CD14-positive monocyte (primary cell): ENCODE measurements at regions not wholly inside any gene's neighbourhood (a gene's known extent, or its start where the extent isn't known, plus 50 kb on each side); places are given as distances from the start of the nearest gene placed in this dataset.

Experiments used
- DNase-seq, 3 donors: peaks; one replicate each; pipeline ENCODE4 v3.0.0-alpha.2; 2011 to 2022
- H2AFZ ChIP-seq: 2 replicates; pipeline ENCODE4 v1.6.0; 2012; ENCODE audit warnings: mild to moderate bottlenecking, low read depth, low read length, inconsistent platforms; ENCODE audit not compliant: insufficient read depth, poor library complexity, severe bottlenecking
- H3K27ac ChIP-seq, 2 donors: 1 replicate in 1 of 2; 2 replicates in 1 of 2; pipeline ENCODE4 v1.5.1; 2012 to 2013; ENCODE audit warnings: low read length in 2 of 2, control low read depth in 1 of 2, inconsistent platforms in 1 of 2, low read depth in 1 of 2, mild to moderate bottlenecking in 1 of 2
- H3K27me3 ChIP-seq, 2 donors: one replicate each; pipeline versions ENCODE4 v1.6.0 to v1.6.1; 2011 to 2013; ENCODE audit warnings: low read length in 2 of 2; ENCODE audit not compliant: control insufficient read depth in 2 of 2, insufficient read depth in 2 of 2
- H3K36me3 ChIP-seq, 2 donors: replicated peaks in 1 of 2; 1 replicate in 1 of 2; 2 replicates in 1 of 2; pipeline versions ENCODE4 v1.5.1 to v1.6.1; 2012 to 2013; ENCODE audit warnings: low read length in 2 of 2, control low read depth in 1 of 2, inconsistent platforms in 1 of 2, mild to moderate bottlenecking in 1 of 2; ENCODE audit not compliant: insufficient read depth in 2 of 2, control insufficient read depth in 1 of 2
- H3K4me1 ChIP-seq, 2 donors: 1 replicate in 1 of 2; 2 replicates in 1 of 2; pipeline versions ENCODE4 v1.5.1 to v1.6.1; 2012 to 2013; ENCODE audit warnings: low read length in 2 of 2, control low read depth in 1 of 2, inconsistent platforms in 1 of 2, mild to moderate bottlenecking in 1 of 2, moderate library complexity in 1 of 2; ENCODE audit not compliant: insufficient read depth in 2 of 2, control insufficient read depth in 1 of 2
- H3K4me2 ChIP-seq: replicated peaks from 2 replicates; pipeline ENCODE3; 2012; ENCODE audit warnings: low read length, moderate library complexity, mild to moderate bottlenecking; ENCODE audit not compliant: poor library complexity, severe bottlenecking; ENCODE audit errors: extremely low read depth
- H3K4me3 ChIP-seq, 3 experiments: fragments of 200-600 bp in 1 of 3; sonication (generic) in 1 of 3; replicated peaks in 1 of 3; 1 replicate in 2 of 3; 2 replicates in 1 of 3; pipeline ENCODE4 v1.5.1; 2011 to 2013; ENCODE audit warnings: low read length in 3 of 3, mild to moderate bottlenecking in 3 of 3, control low read depth in 2 of 3, low read depth in 2 of 3, inconsistent platforms in 1 of 3, moderate library complexity in 1 of 3
- H3K79me2 ChIP-seq: 2 replicates; pipeline ENCODE4 v1.6.0; 2012; ENCODE audit warnings: mild to moderate bottlenecking, control low read depth, inconsistent platforms, low read length, moderate library complexity; ENCODE audit not compliant: insufficient read depth
- H3K9ac ChIP-seq: 2 replicates; pipeline ENCODE4 v1.6.0; 2017; ENCODE audit warnings: low read length, mild to moderate bottlenecking; ENCODE audit not compliant: insufficient read depth, poor library complexity, severe bottlenecking
- H3K9me3 ChIP-seq, 2 donors: replicated peaks in 1 of 2; 1 replicate in 1 of 2; 2 replicates in 1 of 2; pipeline versions ENCODE4 v1.5.1 to v1.6.1; 2012 to 2013; ENCODE audit warnings: low read length in 2 of 2, control low read depth in 1 of 2; ENCODE audit not compliant: control insufficient read depth in 1 of 2, insufficient read depth in 1 of 2
- H4K20me1 ChIP-seq: 2 replicates; pipeline ENCODE4 v1.6.0; 2012; ENCODE audit warnings: mild to moderate bottlenecking, low read length, control low read depth, moderate library complexity; ENCODE audit not compliant: insufficient read depth
- H3K27ac Mint-ChIP-seq, 7 donors: one replicate each; pipeline ENCODE4 v1.8.0; 2020; ENCODE audit warnings: mild to moderate bottlenecking in 7 of 7, mixed read lengths in 7 of 7, moderate library complexity in 6 of 7, inconsistent platforms in 2 of 7
- H3K27me3 Mint-ChIP-seq, 3 donors: one replicate each; pipeline ENCODE4 v1.8.0; 2021 to 2022; ENCODE audit warnings: low read depth in 3 of 3, mild to moderate bottlenecking in 3 of 3, mixed read lengths in 3 of 3, moderate library complexity in 3 of 3, inconsistent platforms in 1 of 3
- H3K36me3 Mint-ChIP-seq, 2 donors: one replicate each; pipeline ENCODE4 v1.8.0; 2020; ENCODE audit warnings: mixed read lengths in 2 of 2, inconsistent platforms in 1 of 2, mild to moderate bottlenecking in 1 of 2
- H3K4me1 Mint-ChIP-seq: one replicate; pipeline ENCODE4 v1.8.0; 2020; ENCODE audit warnings: mild to moderate bottlenecking, mixed read lengths
- H3K4me3 Mint-ChIP-seq, 2 donors: one replicate each; pipeline ENCODE4 v1.8.0; 2020; ENCODE audit warnings: mild to moderate bottlenecking in 2 of 2, mixed read lengths in 2 of 2, moderate library complexity in 1 of 2
- H3K9me3 Mint-ChIP-seq, 7 donors: one replicate each; pipeline ENCODE4 v1.8.0; 2020 to 2022; ENCODE audit warnings: mixed read lengths in 7 of 7, mild to moderate bottlenecking in 6 of 7, moderate library complexity in 6 of 7, inconsistent platforms in 2 of 7
- WGBS: methylation state at CpG from one replicate; pipeline ENCODE4 v1.1.5; 2013; ENCODE audit warnings: missing lambda C conversion rate; ENCODE audit not compliant: insufficient coverage; 5-methylcytosine and 5-hydroxymethylcytosine counted together
- intact Hi-C, 2 donors: fragments of 100-400 bp; cut with micrococcal nuclease; formaldehyde crosslinking; loops; one replicate each; pipeline versions ENCODE4 v1.15.0 to v1.15.1; 2023
- TF ChIP-seq, protein P1 (sequence below): fragments of 200-600 bp; IDR thresholded peaks from one replicate; pipeline ENCODE4 v1.8.0; 2022; ENCODE audit warnings: antibody characterized with exemption, mild to moderate bottlenecking

GRCh38 chr4:16391196-16391595, 164.9 kb upstream of the TAPT1 start:
- Histone ChIP-seq H3K27me3 (no peaks in the 10 kb centered on the region), H3K27ac (no peak overlapping the region), H3K4me2 (no peak overlapping the region), H3K36me3 (no peaks in the 10 kb centered on the region), H3K9ac (no peak overlapping the region), H4K20me1 (no peaks in the 10 kb centered on the region), H3K4me1 (no peaks in the 10 kb centered on the region), H2AFZ (no peak overlapping the region), H3K79me2 (no peaks in the 10 kb centered on the region), H3K9me3 (no peaks in the 10 kb centered on the region), H3K4me3 (no peak overlapping the region)
- Mint-ChIP-seq H3K4me3 (no peak overlapping the region), H3K36me3 (no peaks in the 10 kb centered on the region), H3K9me3 (peaks cover 0 to 15% (median 6%) of the 10 kb centered on the region in 7 donors), H3K27me3 (peaks cover 0 to 2% (median 2%) of the 10 kb centered on the region in 3 donors), H3K27ac (no peak overlapping the region), H3K4me1 (no peaks in the 10 kb centered on the region)
- intact Hi-C loops: no loop called here
- DNase-seq: no peak
- WGBS: 82% methylated on average over 3 of the region's 3 CpGs
- TF ChIP-seq, protein P1, sequence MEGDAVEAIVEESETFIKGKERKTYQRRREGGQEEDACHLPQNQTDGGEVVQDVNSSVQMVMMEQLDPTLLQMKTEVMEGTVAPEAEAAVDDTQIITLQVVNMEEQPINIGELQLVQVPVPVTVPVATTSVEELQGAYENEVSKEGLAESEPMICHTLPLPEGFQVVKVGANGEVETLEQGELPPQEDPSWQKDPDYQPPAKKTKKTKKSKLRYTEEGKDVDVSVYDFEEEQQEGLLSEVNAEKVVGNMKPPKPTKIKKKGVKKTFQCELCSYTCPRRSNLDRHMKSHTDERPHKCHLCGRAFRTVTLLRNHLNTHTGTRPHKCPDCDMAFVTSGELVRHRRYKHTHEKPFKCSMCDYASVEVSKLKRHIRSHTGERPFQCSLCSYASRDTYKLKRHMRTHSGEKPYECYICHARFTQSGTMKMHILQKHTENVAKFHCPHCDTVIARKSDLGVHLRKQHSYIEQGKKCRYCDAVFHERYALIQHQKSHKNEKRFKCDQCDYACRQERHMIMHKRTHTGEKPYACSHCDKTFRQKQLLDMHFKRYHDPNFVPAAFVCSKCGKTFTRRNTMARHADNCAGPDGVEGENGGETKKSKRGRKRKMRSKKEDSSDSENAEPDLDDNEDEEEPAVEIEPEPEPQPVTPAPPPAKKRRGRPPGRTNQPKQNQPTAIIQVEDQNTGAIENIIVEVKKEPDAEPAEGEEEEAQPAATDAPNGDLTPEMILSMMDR: no peak

DNA sequence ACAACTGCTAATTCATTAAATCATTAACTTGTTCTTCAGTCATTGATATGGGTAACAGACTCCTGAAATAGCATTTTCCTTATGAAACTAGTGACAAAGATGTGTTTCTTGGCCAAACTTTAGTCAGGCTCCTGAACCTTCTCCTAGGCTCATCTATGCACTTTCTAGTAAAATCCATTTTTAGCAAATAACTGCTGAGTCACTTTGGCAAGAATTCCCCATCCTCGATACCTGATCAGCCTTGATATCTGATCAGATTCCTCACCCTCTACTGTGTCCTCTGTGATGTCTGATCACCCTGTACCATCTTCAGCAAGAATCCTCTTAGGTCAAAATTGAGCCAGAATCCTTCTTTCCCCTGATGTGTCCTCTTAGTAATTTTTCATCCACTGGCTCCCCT, 161.2 kb upstream of the TAPT1 start:
- 100% methylated on average over 1 of the region's 1 CpG for WGBS
- H3K9me3 Mint-ChIP-seq: peaks cover 0 to 6% (median 3%) of the 10 kb centered on the region in 7 donors

More for the DNA sequence above, 161.2 kb upstream of the TAPT1 start:
- no peak for DNase-seq
- Histone ChIP-seq H3K79me2 (no peaks in the 10 kb centered on the region), H3K4me1 (no peaks in the 10 kb centered on the region), H2AFZ (no peak overlapping the region), H3K27me3 (no peaks in the 10 kb centered on the region), H3K9ac (no peak overlapping the region), H3K9me3 (no peaks in the 10 kb centered on the region), H3K27ac (no peak overlapping the region), H3K36me3 (no peaks in the 10 kb centered on the region), H3K4me2 (no peak overlapping the region), H4K20me1 (no peaks in the 10 kb centered on the region), H3K4me3 (no peak overlapping the region)
- TF ChIP-seq, protein P1: no peak
- intact Hi-C loops: no loop called here
- Mint-ChIP-seq H3K4me3 (no peak overlapping the region), H3K4me1 (no peaks in the 10 kb centered on the region), H3K27me3 (peaks cover 0 to 3% (median 0%) of the 10 kb centered on the region in 3 donors), H3K36me3 (no peaks in the 10 kb centered on the region), H3K27ac (no peak overlapping the region)
